NT2/D1 (cell line): ENCODE measurements at regions not wholly inside any gene's neighbourhood (a gene's known extent, or its start where the extent isn't known, plus 50 kb on each side); places are given as distances from the start of the nearest gene placed in this dataset.

ENCODE experiments used
- DNase-seq: peaks from one replicate; pipeline ENCODE4 v3.0.0-alpha.2; 2011; ENCODE audit warnings: low read depth, low spot score
- H3K27me3 ChIP-seq: 2 replicates; pipeline ENCODE4 v1.6.0; 2011; ENCODE audit warnings: mild to moderate bottlenecking; ENCODE audit not compliant: insufficient read length, insufficient read depth
- H3K36me3 ChIP-seq: 2 replicates; pipeline ENCODE4 v1.6.1; 2011; ENCODE audit warnings: mild to moderate bottlenecking, low read length, mixed read lengths; ENCODE audit not compliant: insufficient read depth, insufficient read length
- H3K4me1 ChIP-seq: 2 replicates; pipeline ENCODE4 v1.5.1; 2011; ENCODE audit not compliant: insufficient read depth, insufficient read length
- H3K4me3 ChIP-seq: 2 replicates; pipeline ENCODE4 v1.5.1; 2011; ENCODE audit warnings: low read depth; ENCODE audit not compliant: insufficient read length
- H3K9ac ChIP-seq: 2 replicates; pipeline ENCODE4 v1.6.0; 2011; ENCODE audit warnings: low read depth; ENCODE audit not compliant: insufficient read length
- H3K9me3 ChIP-seq: 2 replicates; pipeline ENCODE4 v1.5.1; 2011; ENCODE audit warnings: mild to moderate bottlenecking, low read length; ENCODE audit not compliant: insufficient read depth
- SUZ12 ChIP-seq: IDR thresholded peaks from 2 replicates; pipeline ENCODE4 v1.6.1; 2011; ENCODE audit not compliant: insufficient read length, insufficient read depth; ENCODE audit errors: extremely low read depth
- YY1 ChIP-seq: IDR thresholded peaks from 2 replicates; pipeline ENCODE4 v1.6.1; 2011; ENCODE audit not compliant: insufficient read length, insufficient read depth
- ZNF274 ChIP-seq: IDR thresholded peaks from 2 replicates; pipeline ENCODE4 v1.6.1; 2011; ENCODE audit warnings: mild to moderate bottlenecking, low read depth, low read length

DNA sequence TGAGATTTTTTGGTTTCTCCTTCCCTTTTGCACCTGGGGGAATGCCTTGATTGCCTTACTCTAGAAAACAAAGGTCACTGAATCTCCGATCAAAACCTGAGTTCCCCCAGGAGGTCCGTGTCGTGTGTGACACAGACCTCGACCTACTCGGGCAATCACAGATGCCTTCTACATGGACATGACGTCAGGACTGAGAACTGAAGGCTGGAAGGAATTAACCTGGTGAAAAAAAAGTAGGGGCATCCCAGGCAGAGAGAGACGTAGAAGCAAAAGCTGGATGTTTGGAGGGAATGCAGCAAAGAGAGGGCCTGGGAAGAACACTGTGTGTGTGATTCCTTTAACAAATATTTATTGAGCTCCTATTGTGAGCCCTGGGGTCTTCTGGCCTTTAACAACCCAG, 178.0 kb downstream of the PRDM2 start:
- Histone ChIP-seq H3K4me1 (no peaks in the 10 kb centered on the region), H3K4me3 (no peak overlapping the region), H3K9me3 (0 out of 2 replicates have a peak, but pooled peaks cover 5% of the 10 kb centered on the region), H3K9ac (no peak overlapping the region), H3K36me3 (no peaks in the 10 kb centered on the region), H3K27me3 (no peaks in the 10 kb centered on the region)
- DNase-seq, result no peak
- TF ChIP-seq YY1, result no peak
- no peak for TF ChIP-seq SUZ12
- TF ChIP-seq ZNF274, result no peak

DNA sequence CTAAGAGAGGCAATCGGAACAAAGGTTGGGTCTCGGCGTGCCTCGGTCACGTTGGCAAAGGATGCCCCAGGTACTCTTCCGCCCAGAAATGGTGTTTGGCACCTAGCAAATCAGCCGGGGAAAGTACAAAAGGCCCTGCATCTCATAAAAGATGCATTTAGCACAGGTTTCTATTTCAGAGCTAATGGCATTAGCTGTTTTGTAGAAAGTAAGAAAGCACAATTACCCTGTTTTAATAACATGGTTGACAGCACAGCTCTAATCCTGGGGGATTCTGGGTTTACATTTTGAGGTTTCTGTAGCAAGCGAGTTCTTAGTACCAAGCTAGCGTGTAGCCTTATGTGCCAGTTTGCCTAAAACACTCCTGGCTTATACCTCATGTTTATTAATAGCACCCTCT, 178.5 kb downstream of the PRDM2 start:
- Histone ChIP-seq H3K4me3 (no peak overlapping the region), H3K27me3 (peaks cover 2% of the 10 kb centered on the region), H3K9ac (no peak overlapping the region), H3K9me3 (0 out of 2 replicates have a peak, but pooled peaks cover 5% of the 10 kb centered on the region), H3K36me3 (no peaks in the 10 kb centered on the region), H3K4me1 (no peaks in the 10 kb centered on the region)
- no peak for DNase-seq
- no peak for TF ChIP-seq SUZ12
- TF ChIP-seq YY1, result no peak
- TF ChIP-seq ZNF274, result no peak

DNA sequence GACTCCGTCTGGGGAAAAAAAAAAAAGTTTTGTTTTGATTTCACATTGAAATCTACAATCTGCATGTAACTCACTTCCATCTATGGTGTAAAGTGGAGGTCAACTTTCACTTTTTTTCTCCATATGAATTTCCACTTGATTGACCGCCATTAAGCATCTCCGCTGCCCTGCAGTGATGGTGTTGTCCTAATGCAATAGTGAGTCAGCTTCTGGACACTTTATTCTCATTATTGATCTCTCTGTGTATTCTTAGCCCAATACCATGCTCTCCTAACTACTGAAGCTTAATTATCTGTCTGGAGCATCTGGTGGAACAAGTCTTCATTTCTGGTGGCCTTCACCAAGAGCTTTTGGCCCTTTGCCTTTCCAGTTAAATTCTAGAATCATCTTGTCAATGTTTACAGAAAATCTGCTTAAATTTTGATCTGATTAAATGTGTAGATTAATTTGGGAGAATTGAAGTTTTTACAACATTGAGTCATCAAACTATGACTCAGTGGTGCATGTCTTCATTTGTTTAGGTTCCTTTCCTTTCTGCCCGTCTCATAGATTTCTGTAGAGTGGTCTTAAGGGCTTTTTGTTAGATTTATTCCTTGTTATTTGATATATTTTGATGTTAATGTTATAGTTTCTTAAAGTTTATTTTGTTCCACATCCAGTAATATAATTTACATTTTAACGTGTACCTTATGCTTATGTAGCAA, 181.5 kb downstream of the PRDM2 start:
- TF ChIP-seq YY1 (no peak), ZNF274 (no peak), SUZ12 (no peak)
- Histone ChIP-seq H3K4me1 (no peaks in the 10 kb centered on the region), H3K36me3 (no peaks in the 10 kb centered on the region)

GRCh38 chr1:13888351-13888986, 188.5 kb downstream of the PRDM2 start:
- TF ChIP-seq YY1 (no peak), ZNF274 (no peak), SUZ12 (no peak)
- Histone ChIP-seq H3K4me3 (no peak overlapping the region), H3K36me3 (no peaks in the 10 kb centered on the region), H3K9me3 (peaks cover 5% of the 10 kb centered on the region; the same call in 1 of the 2 replicates), H3K27me3 (peaks cover 69% of the 10 kb centered on the region), H3K9ac (no peak overlapping the region), H3K4me1 (peaks cover 3% of the 10 kb centered on the region)
- no peak for DNase-seq

More for the DNA sequence above, 181.5 kb downstream of the PRDM2 start:
- DNase-seq, result no peak
- H3K9me3 ChIP-seq, result no peaks in the 10 kb centered on the region
- H3K27me3 ChIP-seq, result peaks cover 20% of the 10 kb centered on the region
- H3K4me3 ChIP-seq, result no peak overlapping the region
- H3K9ac ChIP-seq, result no peak overlapping the region

DNA sequence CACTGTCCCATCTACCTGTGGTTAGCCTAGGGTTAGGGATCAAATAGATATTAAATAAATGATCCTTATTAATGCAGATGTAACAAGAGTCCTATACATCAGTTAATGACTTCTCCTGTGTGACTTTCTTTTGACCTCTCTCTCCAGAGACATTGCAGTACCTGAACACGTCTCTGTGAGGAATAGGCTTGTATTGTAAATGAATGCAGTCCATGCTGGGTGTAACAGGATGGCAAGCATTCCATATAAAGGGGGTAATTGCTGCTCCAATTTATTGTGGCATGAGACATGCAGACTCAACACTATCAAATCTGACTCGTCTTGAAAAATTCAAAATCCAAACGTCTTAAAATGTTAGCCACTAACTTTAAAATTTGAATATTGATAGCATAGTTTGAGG, 189.5 kb downstream of the PRDM2 start:
- no peaks in the 10 kb centered on the region for H3K36me3 ChIP-seq
- no peak for DNase-seq
- TF ChIP-seq YY1, result no peak
- no peak for TF ChIP-seq ZNF274
- TF ChIP-seq SUZ12, result no peak
- H3K4me1 ChIP-seq, result peaks cover 8% of the 10 kb centered on the region
- no peak overlapping the region for H3K4me3 ChIP-seq
- H3K27me3 ChIP-seq, result peaks cover 69% of the 10 kb centered on the region
- H3K9me3 ChIP-seq, result peaks cover 5% of the 10 kb centered on the region; the same call in 1 of the 2 replicates
- no peak overlapping the region for H3K9ac ChIP-seq

DNA sequence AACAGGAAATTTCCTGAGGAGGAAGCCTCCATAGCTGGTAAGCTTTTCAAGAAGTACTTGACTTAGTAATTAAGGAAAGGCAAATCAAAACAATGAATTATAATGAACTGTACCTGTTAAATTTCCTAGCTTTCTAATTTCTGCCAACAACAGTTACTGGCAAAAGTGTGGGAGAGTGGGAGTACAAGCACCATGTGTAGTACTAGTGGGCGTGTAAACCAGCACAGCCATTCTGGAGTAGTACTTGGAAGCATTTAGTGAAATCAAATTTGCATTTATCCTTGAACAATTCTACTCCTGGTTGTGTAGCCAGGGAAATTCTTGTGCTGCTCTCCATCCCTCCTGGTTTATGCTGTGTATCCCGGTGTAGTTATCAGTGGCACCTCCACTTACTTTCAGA, 190.8 kb downstream of the PRDM2 start:
- Histone ChIP-seq H3K9me3 (peaks cover 5% of the 10 kb centered on the region; the same call in 1 of the 2 replicates), H3K4me1 (peaks cover 8% of the 10 kb centered on the region), H3K27me3 (peaks cover 76% of the 10 kb centered on the region), H3K4me3 (no peak overlapping the region), H3K36me3 (no peaks in the 10 kb centered on the region), H3K9ac (no peak overlapping the region)
- no peak for TF ChIP-seq ZNF274
- TF ChIP-seq SUZ12, result no peak
- TF ChIP-seq YY1, result no peak
- no peak for DNase-seq

- no peak for TF ChIP-seq ZNF274
- no peak for TF ChIP-seq SUZ12
- TF ChIP-seq YY1, result no peak
- no peak for DNase-seq
- H3K9me3 ChIP-seq, result peaks cover 5% of the 10 kb centered on the region; the same call in 1 of the 2 replicates
- H3K36me3 ChIP-seq, result no peaks in the 10 kb centered on the region
- H3K27me3 ChIP-seq, result peaks cover 78% of the 10 kb centered on the region
- peak overlapping the region; percentile 54 for H3K4me3 ChIP-seq
- H3K4me1 ChIP-seq, result peaks cover 8% of the 10 kb centered on the region
- peak overlapping the region; percentile 64 for H3K9ac ChIP-seq
Observed at GRCh38 chr1:13892198-13892597, 192.2 kb downstream of the PRDM2 start.
